Mesendoderm (in vitro differentiated cells): ENCODE measurements at regions not wholly inside any gene's neighbourhood (a gene's known extent, or its start where the extent isn't known, plus 50 kb on each side); places are given as distances from the start of the nearest gene placed in this dataset.

Experiments
- DNase-seq: peaks from one replicate; pipeline ENCODE4 v3.0.0; 2013
- H2AK5ac ChIP-seq: 2 replicates; pipeline ENCODE4 v1.6.1; 2013; ENCODE audit warnings: low read length, inconsistent platforms
- H2BK120ac ChIP-seq: 2 replicates; pipeline ENCODE4 v1.6.1; 2013; ENCODE audit warnings: low read depth, mild to moderate bottlenecking, low read length, moderate library complexity, mixed read lengths
- H2BK15ac ChIP-seq: replicated peaks from 2 replicates; pipeline ENCODE4 v1.6.1; 2013; ENCODE audit warnings: low read depth, mild to moderate bottlenecking, moderate library complexity
- H2BK5ac ChIP-seq: 2 replicates; pipeline ENCODE4 v1.6.1; 2013; ENCODE audit warnings: low read length, inconsistent platforms
- H3K18ac ChIP-seq: 2 replicates; pipeline ENCODE4 v1.6.1; 2013; ENCODE audit warnings: mild to moderate bottlenecking, low read length, mixed read lengths
- H3K23ac ChIP-seq: one replicate; pipeline ENCODE4 v1.6.1; 2013; ENCODE audit warnings: low read length
- H3K27ac ChIP-seq: 2 replicates; pipeline ENCODE4 v1.5.1; 2013; ENCODE audit warnings: low read depth, mild to moderate bottlenecking, inconsistent platforms, low read length, moderate library complexity
- H3K27me3 ChIP-seq: 2 replicates; pipeline ENCODE4 v1.6.1; 2013; ENCODE audit warnings: low read length, control low read depth, mild to moderate bottlenecking, inconsistent platforms; ENCODE audit not compliant: insufficient read depth, poor library complexity
- H3K36me3 ChIP-seq: 2 replicates; pipeline ENCODE4 v1.6.1; 2013; ENCODE audit warnings: low read length, inconsistent platforms; ENCODE audit not compliant: control insufficient read depth, insufficient read depth
- H3K4ac ChIP-seq: one replicate; pipeline ENCODE4 v1.6.1; 2013; ENCODE audit warnings: low read depth, mild to moderate bottlenecking, low read length, moderate library complexity
- H3K4me1 ChIP-seq: 2 replicates; pipeline ENCODE4 v1.6.1; 2013; ENCODE audit warnings: low read depth, low read length, inconsistent platforms; ENCODE audit not compliant: control insufficient read depth
- H3K4me2 ChIP-seq: 2 replicates; pipeline ENCODE4 v1.6.1; 2013; ENCODE audit warnings: low read length
- H3K4me3 ChIP-seq: 2 replicates; pipeline ENCODE4 v1.5.1; 2013; ENCODE audit warnings: mild to moderate bottlenecking, low read length
- H3K56ac ChIP-seq: one replicate; pipeline ENCODE4 v1.6.1; 2013; ENCODE audit warnings: low read length
- H3K79me1 ChIP-seq: 2 replicates; pipeline ENCODE4 v1.6.1; 2013; ENCODE audit warnings: low read length, inconsistent platforms
- H3K79me2 ChIP-seq: 2 replicates; pipeline ENCODE4 v1.6.1; 2013; ENCODE audit warnings: mild to moderate bottlenecking, low read length; ENCODE audit not compliant: control insufficient read depth, insufficient read depth
- H3K9ac ChIP-seq: 2 replicates; pipeline ENCODE4 v1.6.1; 2013; ENCODE audit warnings: low read length, inconsistent platforms
- H4K5ac ChIP-seq: one replicate; pipeline ENCODE4 v1.6.1; 2013; ENCODE audit warnings: low read length
- H4K8ac ChIP-seq: one replicate; pipeline ENCODE4 v1.6.1; 2013; ENCODE audit warnings: low read depth, mild to moderate bottlenecking, control low read depth, low read length, moderate library complexity
- WGBS: extraction: QIAGEN DNeasy Blood & Tissue Kit; methylation state at CpG from one replicate; pipeline ENCODE4 v1.1.7; 2013; ENCODE audit warnings: low lambda C conversion rate, missing lambda C conversion rate; ENCODE audit not compliant: insufficient coverage; ENCODE audit errors: extremely low coverage; 5-methylcytosine and 5-hydroxymethylcytosine counted together

- Histone ChIP-seq H3K18ac (no peak overlapping the region), H3K4me2 (no peak overlapping the region), H3K27me3 (no peaks in the 10 kb centered on the region), H3K4me3 (no peak overlapping the region), H3K23ac (no peak overlapping the region), H3K56ac (no peak overlapping the region), H3K27ac (no peak overlapping the region), H3K79me2 (no peaks in the 10 kb centered on the region), H2BK5ac (no peak overlapping the region), H2BK120ac (no peak overlapping the region), H4K5ac (no peak overlapping the region), H4K8ac (no peak overlapping the region), H3K79me1 (no peaks in the 10 kb centered on the region), H2BK15ac (no peak overlapping the region), H3K9ac (no peak overlapping the region), H3K4me1 (no peaks in the 10 kb centered on the region), H3K4ac (no peak overlapping the region), H3K36me3 (no peaks in the 10 kb centered on the region), H2AK5ac (no peak overlapping the region)
- DNase-seq: no peak
- WGBS: no CpG with 5 or more reads among the region's 1 CpG
Observed at GRCh38 chr13:84760956-84761355, 878.7 kb upstream of the SLITRK1 start.

DNA sequence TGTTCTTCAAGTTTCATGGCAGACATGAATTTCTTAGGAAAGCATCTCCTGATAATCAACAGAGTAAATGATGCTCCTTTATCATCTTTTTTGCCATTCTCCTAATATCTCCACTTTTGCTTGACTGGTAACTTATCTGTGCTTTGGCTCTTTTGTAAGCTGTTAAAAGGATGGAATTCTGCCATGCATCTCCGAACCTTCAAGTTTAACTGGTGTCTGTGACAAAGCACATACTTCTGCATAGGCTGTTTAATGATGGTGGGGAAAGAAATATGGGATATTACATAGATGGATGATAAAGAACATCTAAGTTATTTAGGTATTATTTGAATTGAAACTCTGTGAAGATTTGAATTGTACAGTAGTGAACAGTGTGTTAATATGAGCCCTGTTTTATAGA is 866.9 kb upstream of the SLITRK1 start:
- no peak overlapping the region for H2AK5ac ChIP-seq
- no peak overlapping the region for H3K23ac ChIP-seq
- H3K4ac ChIP-seq: no peak overlapping the region
- H3K27ac ChIP-seq: no peak overlapping the region
- no peaks in the 10 kb centered on the region for H3K4me1 ChIP-seq
- H3K4me2 ChIP-seq: no peak overlapping the region
- H4K8ac ChIP-seq: no peak overlapping the region
- H3K27me3 ChIP-seq: no peaks in the 10 kb centered on the region
- H2BK120ac ChIP-seq: no peak overlapping the region
- H4K5ac ChIP-seq: no peak overlapping the region
- no peak overlapping the region for H3K9ac ChIP-seq
- H2BK5ac ChIP-seq: no peak overlapping the region
- H3K79me1 ChIP-seq: no peaks in the 10 kb centered on the region
- DNase-seq: no peak
- no peak overlapping the region for H2BK15ac ChIP-seq
- no CpG with 5 or more reads among the region's 1 CpG for WGBS
- no peak overlapping the region for H3K4me3 ChIP-seq
- H3K18ac ChIP-seq: no peak overlapping the region
- no peaks in the 10 kb centered on the region for H3K79me2 ChIP-seq
- no peaks in the 10 kb centered on the region for H3K36me3 ChIP-seq
- H3K56ac ChIP-seq: no peak overlapping the region

- no peak overlapping the region for H3K18ac ChIP-seq
- no peak overlapping the region for H2BK5ac ChIP-seq
- H3K23ac ChIP-seq: no peak overlapping the region
- H3K4me1 ChIP-seq: no peaks in the 10 kb centered on the region
- no peak overlapping the region for H3K56ac ChIP-seq
- no peaks in the 10 kb centered on the region for H3K36me3 ChIP-seq
- H2BK15ac ChIP-seq: no peak overlapping the region
- no peak for DNase-seq
- H3K27ac ChIP-seq: no peak overlapping the region
- no peaks in the 10 kb centered on the region for H3K27me3 ChIP-seq
- H2AK5ac ChIP-seq: no peak overlapping the region
- no peak overlapping the region for H4K5ac ChIP-seq
- no peak overlapping the region for H3K4me3 ChIP-seq
- 100% methylated on average over 1 of the region's 5 CpGs for WGBS
- no peak overlapping the region for H3K4me2 ChIP-seq
- no peak overlapping the region for H3K9ac ChIP-seq
- no peak overlapping the region for H3K4ac ChIP-seq
- H4K8ac ChIP-seq: no peak overlapping the region
- no peak overlapping the region for H2BK120ac ChIP-seq
- no peaks in the 10 kb centered on the region for H3K79me2 ChIP-seq
- no peaks in the 10 kb centered on the region for H3K79me1 ChIP-seq
Observed at GRCh38 chr13:84745051-84745551, 862.8 kb upstream of the SLITRK1 start.

- no CpG with 5 or more reads among the region's 1 CpG for WGBS
- no peak overlapping the region for H3K4ac ChIP-seq
Observed at GRCh38 chr13:84744203-84744602, 861.9 kb upstream of the SLITRK1 start.

GRCh38 chr13:84741253-84741652 is 859.0 kb upstream of the SLITRK1 start:
- H3K79me1 ChIP-seq: no peaks in the 10 kb centered on the region
- no peak overlapping the region for H2BK5ac ChIP-seq
- H3K4me1 ChIP-seq: no peaks in the 10 kb centered on the region
- H3K4me3 ChIP-seq: no peak overlapping the region
- H3K36me3 ChIP-seq: no peaks in the 10 kb centered on the region
- H2BK15ac ChIP-seq: no peak overlapping the region
- H3K56ac ChIP-seq: no peak overlapping the region
- no peak overlapping the region for H2BK120ac ChIP-seq
- H3K4ac ChIP-seq: no peak overlapping the region
- no peak overlapping the region for H2AK5ac ChIP-seq
- H3K27ac ChIP-seq: no peak overlapping the region
- H3K27me3 ChIP-seq: no peaks in the 10 kb centered on the region
- no peaks in the 10 kb centered on the region for H3K79me2 ChIP-seq
- H3K23ac ChIP-seq: no peak overlapping the region
- no peak overlapping the region for H4K8ac ChIP-seq
- no peak overlapping the region for H3K18ac ChIP-seq
- H4K5ac ChIP-seq: no peak overlapping the region
- no peak overlapping the region for H3K9ac ChIP-seq
- no peak for DNase-seq
- no peak overlapping the region for H3K4me2 ChIP-seq

More at GRCh38 chr13:84744203-84744602, 861.9 kb upstream of the SLITRK1 start:
- Histone ChIP-seq H4K5ac (no peak overlapping the region), H3K79me1 (no peaks in the 10 kb centered on the region), H3K36me3 (no peaks in the 10 kb centered on the region), H3K23ac (no peak overlapping the region), H3K79me2 (no peaks in the 10 kb centered on the region), H3K4me2 (no peak overlapping the region), H3K27ac (no peak overlapping the region), H3K9ac (no peak overlapping the region), H3K4me3 (no peak overlapping the region), H3K4me1 (no peaks in the 10 kb centered on the region), H2BK15ac (no peak overlapping the region), H3K56ac (no peak overlapping the region), H3K27me3 (no peaks in the 10 kb centered on the region), H3K18ac (no peak overlapping the region), H2AK5ac (no peak overlapping the region), H4K8ac (no peak overlapping the region), H2BK5ac (no peak overlapping the region), H2BK120ac (no peak overlapping the region)
- DNase-seq: no peak

GRCh38 chr13:84739021-84739420 is 856.7 kb upstream of the SLITRK1 start:
- H3K79me2 ChIP-seq: no peaks in the 10 kb centered on the region
- H2BK120ac ChIP-seq: no peak overlapping the region
- H2BK5ac ChIP-seq: no peak overlapping the region
- H3K23ac ChIP-seq: no peak overlapping the region
- 100% methylated on average over 2 of the region's 2 CpGs for WGBS
- no peaks in the 10 kb centered on the region for H3K27me3 ChIP-seq
- H3K27ac ChIP-seq: no peak overlapping the region
- no peak overlapping the region for H4K5ac ChIP-seq
- no peak for DNase-seq
- no peak overlapping the region for H4K8ac ChIP-seq
- H3K4me2 ChIP-seq: no peak overlapping the region
- H3K9ac ChIP-seq: no peak overlapping the region
- no peak overlapping the region for H2BK15ac ChIP-seq
- no peak overlapping the region for H3K18ac ChIP-seq
- no peak overlapping the region for H2AK5ac ChIP-seq
- no peaks in the 10 kb centered on the region for H3K79me1 ChIP-seq
- H3K56ac ChIP-seq: no peak overlapping the region
- no peak overlapping the region for H3K4me3 ChIP-seq
- H3K36me3 ChIP-seq: no peaks in the 10 kb centered on the region
- H3K4ac ChIP-seq: no peak overlapping the region
- no peaks in the 10 kb centered on the region for H3K4me1 ChIP-seq
